ENCODE measurements at regions not wholly inside any gene's neighbourhood (a gene's known extent, or its start where the extent isn't known, plus 50 kb on each side); places are given as distances from the start of the nearest gene placed in this dataset.

GRCh38 chr10:130357951-130358350, 221.8 kb downstream of the GLRX3 start:
- Histone ChIP-seq H3K4me3 (ENCODE audit: low read depth, low read length) (no peak overlapping the region), H3K27me3 (ENCODE audit: control insufficient read depth, insufficient read depth, low read length) (no peaks in the 10 kb centered on the region), H3K36me3 (ENCODE audit: control insufficient read depth, insufficient read depth, low read length) (no peaks in the 10 kb centered on the region)
- TF ChIP-seq CTCF (IDR thresholded peaks at IDR 0.05; ENCODE audit: insufficient read depth, low read length, poor library complexity, severe bottlenecking): no peak
- DNase-seq (ENCODE audit: low read depth): no peak

GRCh38 chr10:130358981-130359650, 222.9 kb downstream of the GLRX3 start:
- TF ChIP-seq CTCF (IDR thresholded peaks at IDR 0.05; ENCODE audit: insufficient read depth, low read length, poor library complexity, severe bottlenecking): no peak
- Histone ChIP-seq H3K4me3 (ENCODE audit: low read depth, low read length) (no peak overlapping the region), H3K36me3 (ENCODE audit: control insufficient read depth, insufficient read depth, low read length) (no peaks in the 10 kb centered on the region), H3K27me3 (ENCODE audit: control insufficient read depth, insufficient read depth, low read length) (no peaks in the 10 kb centered on the region)
- DNase-seq (ENCODE audit: low read depth): no peak

- Histone ChIP-seq H3K36me3 (ENCODE audit: control insufficient read depth, insufficient read depth, low read length) (no peaks in the 10 kb centered on the region), H3K4me3 (ENCODE audit: low read depth, low read length) (no peak overlapping the region), H3K27me3 (ENCODE audit: control insufficient read depth, insufficient read depth, low read length) (no peaks in the 10 kb centered on the region)
- no peak for DNase-seq (ENCODE audit: low read depth)
- TF ChIP-seq CTCF (IDR thresholded peaks at IDR 0.05; ENCODE audit: insufficient read depth, low read length, poor library complexity, severe bottlenecking): no peak
Observed at GRCh38 chr10:130359711-130360110, 223.5 kb downstream of the GLRX3 start.

GRCh38 chr10:130360826-130361311, 224.7 kb downstream of the GLRX3 start:
- no peaks in the 10 kb centered on the region for H3K27me3 ChIP-seq (ENCODE audit: control insufficient read depth, insufficient read depth, low read length)
- no peak for DNase-seq (ENCODE audit: low read depth)
- no peak for TF ChIP-seq CTCF (IDR thresholded peaks at IDR 0.05; ENCODE audit: insufficient read depth, low read length, poor library complexity, severe bottlenecking)
- no peak overlapping the region for H3K4me3 ChIP-seq (ENCODE audit: low read depth, low read length)
- no peaks in the 10 kb centered on the region for H3K36me3 ChIP-seq (ENCODE audit: control insufficient read depth, insufficient read depth, low read length)

- TF ChIP-seq CTCF (IDR thresholded peaks at IDR 0.05; ENCODE audit: insufficient read depth, low read length, poor library complexity, severe bottlenecking): no peak
- Histone ChIP-seq H3K27me3 (ENCODE audit: control insufficient read depth, insufficient read depth, low read length) (no peaks in the 10 kb centered on the region), H3K4me3 (ENCODE audit: low read depth, low read length) (no peak overlapping the region), H3K36me3 (ENCODE audit: control insufficient read depth, insufficient read depth, low read length) (no peaks in the 10 kb centered on the region)
- DNase-seq (ENCODE audit: low read depth): no peak
Observed at GRCh38 chr10:130361351-130362105, 225.3 kb downstream of the GLRX3 start.
